GM18867 (cell line): ENCODE measurements at regions not wholly inside any gene's neighbourhood (a gene's known extent, or its start where the extent isn't known, plus 50 kb on each side); places are given as distances from the start of the nearest gene placed in this dataset.
A peak's percentile ranks its signal among the peaks of the same experiment; 100 is the strongest.

Experiments
- ATAC-seq: cut with Tn5 transposase; IDR thresholded peaks from one replicate; pipeline ENCODE4 v1.9.1; 2021; ENCODE audit warnings: mild to moderate bottlenecking, moderate library complexity; ENCODE audit not compliant: unreplicated experiment

DNA sequence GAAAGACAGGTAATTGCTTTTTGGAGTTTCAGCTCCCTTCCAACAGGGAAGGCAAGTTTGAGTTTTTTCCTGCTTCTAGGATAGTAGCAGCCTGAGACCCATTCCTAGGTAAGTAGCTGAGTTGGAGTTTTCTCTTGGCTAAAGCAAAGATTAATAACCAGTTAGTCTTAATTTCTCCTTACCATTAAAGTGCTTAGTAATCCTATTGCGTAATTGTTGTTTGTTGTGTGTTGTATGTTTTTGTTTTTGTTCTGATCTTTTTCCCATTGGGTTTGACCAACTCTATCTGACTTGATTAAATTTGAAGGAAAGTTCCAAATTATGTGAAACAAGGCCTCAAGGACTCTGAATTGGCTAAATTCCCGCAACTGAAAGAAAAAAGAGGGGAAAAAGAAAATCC is 83.5 kb downstream of the TBX22 start:
- no peak for ATAC-seq

DNA sequence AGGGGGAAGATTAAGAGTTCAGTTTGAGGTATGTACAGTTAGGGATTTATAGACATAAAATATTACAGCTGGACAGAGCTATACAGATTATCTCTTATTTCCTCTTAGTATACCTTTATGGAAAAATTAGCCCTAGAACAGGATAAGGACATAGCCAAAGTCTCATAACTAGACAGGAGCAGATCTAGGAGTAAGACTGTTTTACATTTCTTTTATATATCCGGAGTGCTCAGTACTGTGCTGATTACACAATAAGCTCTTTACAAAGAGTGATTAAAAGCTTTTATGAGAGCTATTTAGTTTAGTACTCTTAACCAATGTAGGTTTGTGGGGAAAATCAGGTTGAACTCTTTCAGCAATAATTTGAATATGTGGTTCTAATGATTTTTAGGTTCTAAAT is 105.8 kb downstream of the TBX22 start:
- ATAC-seq, result no peak

GRCh38 chrX:80138938-80139337 is 124.4 kb downstream of the TBX22 start:
- no peak for ATAC-seq

DNA sequence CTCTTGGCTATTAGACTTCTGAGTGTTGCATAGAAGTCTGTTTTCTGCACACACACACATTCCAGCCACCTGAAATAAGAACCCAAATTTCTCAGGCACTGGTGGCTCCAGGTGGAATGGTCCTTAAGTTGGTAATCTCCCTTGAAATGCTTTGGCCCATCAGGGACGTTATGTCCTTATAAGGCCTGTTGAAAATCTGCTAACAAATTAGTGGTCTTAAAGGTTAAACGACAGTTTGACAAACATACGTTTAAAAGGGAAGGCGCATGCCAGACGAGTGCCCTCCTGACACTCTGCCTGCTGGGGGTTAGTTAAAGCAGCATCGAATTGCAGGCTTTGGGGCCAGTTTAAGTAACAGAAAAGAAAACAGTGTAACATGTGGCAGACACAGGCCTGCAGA is 125.0 kb downstream of the TBX22 start:
- ATAC-seq, result no peak

GRCh38 chrX:80170581-80170980 is 156.0 kb downstream of the TBX22 start:
- no peak for ATAC-seq

DNA sequence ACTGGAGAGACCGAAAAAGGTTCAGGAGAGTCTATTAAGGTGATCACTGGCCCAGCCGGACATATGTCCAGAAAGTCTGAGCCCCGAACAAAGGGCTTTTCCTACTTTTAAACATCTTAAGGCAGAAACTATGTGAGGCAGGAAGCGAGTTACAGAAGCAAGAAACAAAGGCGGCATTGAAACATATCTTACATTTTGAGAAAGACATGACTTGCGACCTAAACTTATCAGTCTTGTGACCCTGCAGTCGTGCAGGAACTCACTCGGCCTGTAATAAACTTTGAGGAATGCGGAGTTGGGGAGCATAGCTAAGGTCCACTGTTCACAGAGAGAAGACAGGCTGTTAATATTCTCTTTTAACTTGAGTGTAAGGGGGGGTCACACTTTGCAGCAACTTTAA is 158.7 kb downstream of the TBX22 start:
- ATAC-seq, result no peak

- ATAC-seq, result no peak
These were observed 160.5 kb downstream of the TBX22 start for GRCh38 chrX:80174925-80175574.

DNA sequence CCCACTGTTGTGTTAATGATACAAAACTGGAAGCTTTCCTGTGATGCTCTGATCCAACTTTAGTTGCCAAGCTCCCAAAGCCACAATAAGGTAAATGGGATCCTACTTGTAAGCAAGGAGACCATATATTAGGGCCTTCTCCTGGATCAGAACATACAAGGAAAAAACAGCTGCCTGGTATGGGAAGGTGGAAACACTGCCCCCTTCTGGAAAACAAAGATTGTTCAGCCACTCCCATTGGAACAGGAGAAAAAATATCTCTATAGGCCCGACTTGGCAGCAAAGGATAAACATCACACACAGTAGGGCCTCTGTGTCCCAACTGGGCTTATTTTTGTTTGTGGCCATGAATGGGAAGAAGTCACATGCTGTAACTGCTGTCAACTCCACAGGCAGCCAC is 166.5 kb downstream of the TBX22 start:
- ATAC-seq, result no peak

DNA sequence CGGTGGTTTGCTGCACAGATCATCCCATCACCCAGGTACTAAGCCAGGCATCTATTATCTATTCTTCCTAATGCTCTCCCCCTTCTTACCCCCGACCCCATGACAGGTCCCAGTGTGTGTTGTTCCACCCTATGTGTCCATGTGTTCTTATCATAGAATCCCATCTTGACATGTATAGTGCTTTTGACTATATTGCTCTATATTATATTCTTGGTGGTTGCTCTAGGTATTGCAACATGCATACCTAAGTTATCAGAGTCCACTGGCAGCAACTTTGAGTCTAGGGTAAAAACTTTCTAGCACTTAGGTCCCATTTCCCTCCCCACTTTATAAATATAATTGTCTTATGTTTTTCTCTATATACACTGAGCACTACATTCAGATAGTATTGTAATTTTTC is 170.3 kb downstream of the TBX22 start:
- ATAC-seq, result no peak

- no peak for ATAC-seq
These were observed 192.1 kb downstream of the TBX22 start for GRCh38 chrX:80206647-80207046.

GRCh38 chrX:80207327-80207726 is 192.8 kb downstream of the TBX22 start:
- ATAC-seq, result no peak

DNA sequence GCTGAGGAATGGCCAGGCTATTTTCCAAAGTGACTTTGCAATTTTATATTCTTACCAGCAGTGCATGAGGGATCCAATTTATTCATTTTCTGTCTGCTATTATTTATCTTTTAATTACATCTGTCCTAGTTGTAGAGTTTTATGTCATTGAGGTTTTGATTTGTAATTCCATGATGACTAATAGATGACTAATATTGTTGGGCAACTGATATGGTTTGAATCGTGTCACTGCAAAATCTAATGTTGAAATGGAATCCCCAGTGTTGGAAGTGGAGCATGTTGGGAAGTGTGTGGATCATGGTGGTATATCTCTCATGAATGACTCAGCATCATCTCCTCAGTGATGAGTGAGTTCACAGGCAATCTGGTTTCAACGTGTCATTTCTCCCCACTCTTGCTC is 201.5 kb downstream of the TBX22 start:
- no peak for ATAC-seq

GRCh38 chrX:80223982-80224579 is 196.2 kb upstream of the TENT5D start:
- no peak for ATAC-seq

DNA sequence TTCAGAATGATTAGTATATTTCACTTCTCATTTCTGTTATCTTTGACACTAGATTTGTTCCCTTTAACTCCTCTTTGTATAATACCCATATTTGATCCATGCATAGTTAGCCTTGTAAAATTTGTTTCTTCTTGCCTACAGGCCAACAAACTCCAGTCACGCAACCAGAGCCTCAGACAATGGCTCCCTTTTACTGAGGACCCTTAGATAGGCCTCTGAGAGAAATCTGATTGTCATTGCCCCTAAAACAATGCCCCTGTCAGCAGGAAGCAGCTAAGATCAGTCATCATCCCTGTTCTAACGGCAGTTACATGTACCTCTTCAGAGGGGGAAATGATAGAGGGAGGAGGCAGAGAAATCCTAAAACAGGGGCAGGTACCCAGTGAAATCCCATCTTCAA is 190.6 kb upstream of the TENT5D start:
- ATAC-seq, result no peak

- ATAC-seq, result no peak
These were observed 183.2 kb upstream of the TENT5D start for GRCh38 chrX:80237072-80237471.

DNA sequence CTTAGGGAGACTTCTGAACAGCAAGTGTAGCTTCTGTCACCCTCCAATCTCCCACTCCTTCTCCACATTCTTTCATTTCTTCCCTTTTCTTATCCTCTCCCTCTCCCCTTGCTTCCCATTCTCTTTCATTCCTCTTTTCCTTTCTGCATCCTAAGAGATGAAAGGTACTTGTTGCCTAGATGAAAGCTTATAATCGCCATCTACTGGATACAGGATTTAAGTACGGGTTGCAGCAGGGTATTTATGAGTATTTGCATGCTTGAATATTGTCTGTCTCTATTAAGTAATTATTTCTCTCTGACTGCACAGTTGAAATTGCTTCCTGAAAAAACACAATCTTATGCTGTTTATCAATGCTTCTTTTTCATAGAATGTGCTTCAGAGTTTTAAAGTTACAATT is 174.0 kb upstream of the TENT5D start:
- ATAC-seq, result no peak

DNA sequence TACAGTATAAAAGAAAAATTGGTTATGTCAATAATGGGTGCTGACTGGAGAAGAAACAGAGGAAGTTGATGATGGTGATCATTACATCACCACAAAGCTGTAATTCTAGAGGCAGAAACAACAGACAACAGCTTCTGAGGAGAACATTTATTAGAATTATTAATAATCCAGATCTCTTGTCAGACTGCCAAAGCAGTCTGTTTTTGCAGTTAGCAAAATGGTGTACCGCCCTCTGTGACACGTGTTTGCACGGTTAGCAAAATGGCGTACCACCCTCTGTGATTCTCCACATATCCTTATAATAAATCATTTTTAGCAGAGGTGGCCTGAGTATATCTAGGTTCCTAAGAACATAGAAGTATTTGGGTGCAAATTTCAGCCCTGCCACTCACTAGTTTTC is 154.0 kb upstream of the TENT5D start:
- no peak for ATAC-seq

DNA sequence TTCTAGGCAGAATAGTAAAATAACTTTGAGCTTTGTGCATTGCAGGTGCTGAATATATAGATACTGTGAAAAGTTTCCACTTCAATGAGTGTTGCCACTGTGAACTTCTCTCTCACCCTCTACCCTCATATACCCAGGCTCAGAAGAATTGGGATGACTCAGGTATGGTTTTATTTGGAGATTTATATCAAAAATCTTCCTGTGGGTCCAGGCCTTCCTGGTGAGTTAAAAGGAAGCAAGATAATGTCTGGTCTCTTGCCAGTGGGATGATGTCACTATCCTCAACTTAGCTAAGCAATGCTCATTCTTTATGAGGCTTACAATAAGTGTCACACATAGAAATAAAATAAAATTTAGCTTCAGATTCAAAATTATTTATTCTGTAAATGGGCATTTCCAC is 153.3 kb upstream of the TENT5D start:
- no peak for ATAC-seq

DNA sequence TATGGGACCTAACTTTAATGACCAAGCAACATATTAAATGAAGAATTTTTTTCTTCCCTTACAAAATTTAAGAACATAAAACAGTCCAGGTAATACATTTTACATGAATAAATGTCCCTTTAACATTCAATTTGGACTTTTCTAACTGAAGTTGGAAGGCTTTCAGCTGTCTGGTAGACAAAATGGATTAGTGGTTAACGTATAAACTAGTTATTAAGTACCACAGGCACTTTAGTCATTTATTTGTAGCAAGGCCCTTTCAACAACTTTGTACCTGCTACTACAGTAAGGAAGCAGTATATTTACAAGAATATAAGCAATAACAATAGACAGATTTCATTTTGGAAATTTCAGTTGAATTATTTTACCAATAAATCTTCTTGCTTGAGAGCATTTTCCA is 152.5 kb upstream of the TENT5D start:
- no peak for ATAC-seq

DNA sequence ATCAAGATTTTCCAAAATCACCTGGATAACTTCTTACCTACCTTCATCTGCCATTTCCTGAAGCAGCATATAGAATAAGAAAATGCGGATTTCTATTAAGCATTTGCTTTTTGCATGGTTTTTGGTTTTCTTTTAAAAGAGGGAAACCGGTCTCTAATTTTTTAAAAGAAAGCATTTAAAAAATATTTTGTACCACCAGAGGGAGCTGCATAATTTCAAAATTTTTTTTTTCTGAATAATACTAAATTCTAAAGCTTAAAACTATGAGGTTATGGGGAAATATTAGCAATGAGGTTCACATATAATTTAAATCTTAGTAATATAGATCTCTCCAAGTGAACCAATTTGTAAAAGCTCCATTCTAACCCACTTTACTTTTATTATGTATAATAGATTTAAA is 137.7 kb upstream of the TENT5D start:
- no peak for ATAC-seq

DNA sequence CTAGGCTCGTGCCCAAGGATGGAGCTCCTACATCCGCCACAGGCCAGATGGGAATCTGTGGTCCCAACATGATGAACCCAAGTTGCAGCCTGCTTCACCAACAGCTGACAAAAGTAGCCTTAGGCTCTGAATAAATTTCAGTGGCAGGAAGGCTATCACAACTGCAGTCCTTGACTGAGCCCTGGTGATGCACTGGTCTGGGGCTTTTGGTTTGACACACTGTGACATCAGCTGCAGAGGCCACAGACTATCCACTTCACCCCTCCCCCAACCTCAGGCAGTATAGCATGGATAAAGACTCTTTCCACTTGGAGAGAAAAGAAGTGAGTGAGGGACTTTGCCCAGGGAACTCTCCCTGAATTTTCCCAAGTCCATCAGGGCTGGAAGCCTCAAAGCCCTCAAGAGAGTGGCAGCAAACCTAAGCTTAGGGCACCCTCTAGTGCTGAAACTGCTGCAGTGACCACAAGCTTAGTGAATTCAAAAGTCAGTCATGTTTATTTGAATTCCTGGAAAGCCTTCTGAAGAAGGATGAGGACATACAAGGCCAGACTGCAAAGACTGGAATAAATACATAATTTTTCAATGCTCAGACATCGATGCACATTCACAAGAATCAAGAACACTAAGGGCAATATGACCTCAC is 135.0 kb upstream of the TENT5D start:
- peak; percentile 70 for ATAC-seq

DNA sequence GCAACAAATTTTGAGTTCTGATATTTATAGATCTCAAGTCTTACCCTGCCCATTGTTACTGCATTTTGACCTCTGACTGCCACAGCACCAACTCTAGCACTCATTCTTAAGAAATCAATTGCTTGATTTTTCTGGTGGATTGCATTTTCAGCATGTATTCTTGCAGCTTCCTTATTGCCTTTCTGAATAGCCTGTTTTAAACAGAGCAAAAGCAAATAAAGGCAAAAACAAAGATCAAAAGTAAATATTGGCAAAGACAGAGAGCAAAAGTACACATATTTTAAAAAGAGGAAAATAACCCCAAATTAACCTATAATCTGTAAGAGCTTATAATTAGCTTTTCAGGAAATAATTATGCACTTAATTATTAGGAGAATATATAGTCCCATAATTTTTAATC is 129.4 kb upstream of the TENT5D start:
- ATAC-seq, result no peak

DNA sequence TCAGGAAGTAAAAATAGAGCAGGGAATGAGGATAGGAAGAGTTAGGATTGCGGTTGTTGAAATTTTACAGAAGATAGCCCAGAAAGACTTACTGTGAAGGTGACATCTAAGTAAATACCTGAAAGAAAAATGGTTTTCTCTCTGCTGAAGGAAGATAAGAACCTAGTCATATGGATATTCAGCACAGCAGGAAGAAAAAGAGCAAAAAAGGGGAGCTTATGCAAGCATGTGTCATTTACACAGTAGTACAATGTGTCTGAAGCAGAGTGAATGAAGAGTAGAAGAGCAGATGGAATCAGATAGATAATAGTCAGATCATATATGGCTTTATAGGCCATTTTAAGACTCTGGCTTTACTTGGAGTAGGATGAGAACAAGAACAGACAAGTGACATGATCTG is 126.9 kb upstream of the TENT5D start:
- no peak for ATAC-seq
